Hematopoietic multipotent progenitor cell treated with erythropoietin and hydrocortisone succinate and interleukin-3 and kit ligand, for 15 days (in vitro differentiated cells): ENCODE measurements at regions not wholly inside any gene's neighbourhood (a gene's known extent, or its start where the extent isn't known, plus 50 kb on each side); places are given as distances from the start of the nearest gene placed in this dataset.

Experiments
- DNase-seq: peaks from one replicate; pipeline ENCODE4 v3.0.0-alpha.2; 2015; ENCODE audit warnings: low spot score

DNA sequence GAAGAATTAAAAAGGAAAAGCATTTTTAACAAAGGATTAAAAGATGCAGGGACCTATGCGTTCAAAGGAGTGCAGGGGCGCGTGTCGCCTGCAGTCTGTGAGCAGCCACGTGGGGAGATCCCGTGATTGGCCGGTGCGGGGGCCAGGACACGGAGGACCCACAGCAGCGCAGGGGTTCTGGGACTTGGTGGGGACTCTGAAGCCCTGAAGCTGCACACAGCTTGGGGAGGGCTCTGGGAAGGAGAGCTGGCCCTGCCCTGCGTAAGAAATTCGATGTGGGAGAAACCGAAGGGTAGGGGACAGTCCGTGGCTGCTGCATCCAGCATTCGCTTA lies 268.1 kb downstream of the KLF6 start:
- no peak for DNase-seq

DNA sequence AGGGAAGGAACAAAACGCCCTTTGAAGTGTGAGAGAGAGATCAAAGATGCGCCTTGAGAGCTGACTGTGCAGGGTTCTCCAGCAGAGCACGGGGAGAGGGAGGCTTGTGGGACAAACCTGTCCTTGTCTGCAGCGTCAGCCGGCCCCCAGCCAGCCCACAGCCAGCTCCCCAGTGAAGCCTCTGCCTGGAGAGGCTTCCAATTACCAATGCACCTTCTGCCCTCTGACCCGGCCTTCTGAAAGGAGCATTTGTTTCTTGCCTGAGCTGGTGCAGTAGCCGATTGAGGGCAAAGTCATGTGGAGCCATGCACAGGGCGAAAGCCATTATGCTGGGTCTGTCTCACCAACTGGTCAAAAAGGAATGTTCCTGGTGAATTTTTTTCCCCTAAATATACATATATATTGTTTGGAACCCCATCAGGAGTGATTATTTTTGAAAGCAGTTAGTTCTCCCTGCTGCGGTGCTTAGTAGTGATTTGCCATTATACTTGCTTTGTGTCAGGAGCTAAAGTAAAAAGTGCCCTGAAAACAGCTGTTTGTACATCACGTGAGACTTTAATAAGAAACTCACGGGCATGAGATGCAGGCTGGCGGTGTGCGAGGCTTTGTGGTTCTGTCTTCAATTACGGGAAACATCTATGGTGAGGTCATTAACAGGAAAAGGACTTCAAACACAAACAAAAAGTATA lies 268.6 kb downstream of the KLF6 start:
- no peak for DNase-seq

GRCh38 chr10:3514691-3515090 lies 270.3 kb downstream of the KLF6 start:
- no peak for DNase-seq

- no peak for DNase-seq
Observed at GRCh38 chr10:3512263-3512662, 272.7 kb downstream of the KLF6 start.

DNA sequence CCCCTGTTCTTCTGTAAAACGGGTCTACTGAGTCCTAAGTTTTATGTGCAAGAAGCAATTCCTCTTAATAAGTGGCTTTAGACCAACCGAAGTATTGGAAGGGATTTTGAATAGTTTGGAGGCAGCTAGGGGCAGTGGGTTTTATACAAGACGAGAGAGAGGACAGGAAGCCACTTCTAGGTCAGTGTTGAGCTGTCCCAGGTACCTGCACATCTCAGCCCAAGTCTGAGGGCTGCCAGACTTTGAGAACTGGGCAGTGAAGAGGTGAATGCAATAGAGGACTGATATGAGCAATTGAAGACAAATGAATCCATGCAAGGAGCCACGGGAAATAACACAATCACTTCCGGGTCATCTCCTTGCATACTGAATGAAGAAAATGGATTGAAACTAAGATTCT lies 273.5 kb downstream of the KLF6 start:
- DNase-seq: no peak

- no peak for DNase-seq
Observed at GRCh38 chr10:3510741-3511140, 274.3 kb downstream of the KLF6 start.

GRCh38 chr10:3509355-3509754 lies 275.7 kb downstream of the KLF6 start:
- DNase-seq: no peak

DNA sequence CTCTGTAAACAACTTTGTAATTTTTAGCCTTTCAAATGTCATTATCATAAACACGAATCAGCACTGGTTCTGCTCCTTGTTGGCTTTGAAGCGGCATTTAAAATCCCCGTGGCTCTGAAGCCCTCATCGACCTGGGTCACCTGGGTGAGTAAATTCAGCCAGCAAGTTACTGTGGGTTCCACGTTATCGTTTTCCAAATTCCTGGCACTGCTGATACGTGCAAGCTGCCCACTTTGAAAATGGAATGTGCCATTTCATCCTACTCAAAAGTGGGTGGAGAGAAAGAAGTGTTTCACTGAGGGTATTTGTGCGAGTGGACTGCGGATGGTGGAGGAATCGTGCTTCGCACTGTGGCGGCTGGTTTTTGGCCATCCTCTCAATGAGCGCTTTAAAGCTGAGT lies 281.7 kb downstream of the KLF6 start:
- DNase-seq: no peak

DNA sequence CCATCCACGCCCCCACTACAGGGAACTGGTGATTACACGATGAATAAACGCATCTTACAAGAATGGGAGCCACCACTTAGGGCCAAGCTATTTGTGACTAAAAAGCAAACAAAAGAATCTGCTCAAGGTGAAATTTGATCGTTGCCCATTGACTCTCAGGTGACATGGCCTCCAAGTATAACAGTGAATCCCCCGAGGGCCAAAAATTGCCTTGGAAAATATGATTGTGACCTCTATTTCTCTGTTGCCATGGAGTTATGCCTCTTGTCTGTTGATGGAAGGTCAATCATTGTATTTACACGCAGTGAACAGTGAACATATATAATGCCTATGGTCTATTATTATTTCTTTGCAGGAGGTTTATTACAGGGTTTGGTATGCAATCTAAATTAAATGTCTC lies 282.3 kb downstream of the KLF6 start:
- no peak for DNase-seq

DNA sequence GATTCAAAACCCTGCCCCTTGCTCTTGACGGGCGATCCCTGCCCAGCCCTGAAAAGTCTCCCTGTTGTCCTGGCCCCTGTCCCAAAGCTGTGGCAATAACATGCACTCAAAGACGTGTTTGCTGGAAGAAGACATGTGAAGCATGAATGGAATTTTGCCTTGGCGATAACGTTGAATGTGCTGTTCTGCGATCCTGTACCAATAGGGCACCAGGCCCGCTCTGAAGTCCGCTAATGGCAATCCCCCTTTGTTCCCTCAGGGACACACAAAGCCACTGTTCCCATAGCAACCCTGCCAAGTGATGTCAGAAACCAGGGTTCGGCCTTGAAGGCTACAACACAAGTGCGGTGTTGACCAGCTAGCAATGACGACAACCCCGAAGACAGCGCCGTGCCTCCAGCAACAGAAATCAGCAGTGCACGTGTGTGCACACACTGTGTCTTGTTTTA lies 284.6 kb downstream of the KLF6 start:
- no peak for DNase-seq

GRCh38 chr10:3499120-3499519 lies 285.9 kb downstream of the KLF6 start:
- no peak for DNase-seq

DNA sequence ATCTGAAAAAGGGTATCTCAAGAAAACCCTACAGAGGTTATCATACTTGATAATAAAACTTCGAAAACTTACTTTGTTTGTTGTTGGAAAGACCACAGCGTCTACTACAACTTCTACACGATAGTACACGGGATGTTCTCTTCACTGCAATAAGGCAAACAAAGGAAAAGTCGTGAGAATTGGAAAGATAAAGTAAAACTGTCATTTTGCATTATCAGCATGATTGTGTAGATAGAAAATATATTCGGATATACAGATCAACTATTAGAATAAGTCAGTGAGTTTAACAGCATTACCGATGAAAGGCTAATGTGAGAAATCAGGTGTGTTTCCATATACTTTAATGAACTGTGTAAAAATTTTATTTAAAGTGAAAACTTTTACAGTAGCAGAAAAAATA lies 287.4 kb downstream of the KLF6 start:
- no peak for DNase-seq

- no peak for DNase-seq
Observed at GRCh38 chr10:3496138-3496537, 288.9 kb downstream of the KLF6 start.

- DNase-seq: no peak
Observed at GRCh38 chr10:3495281-3495680, 289.7 kb downstream of the KLF6 start.

- no peak for DNase-seq
Observed at GRCh38 chr10:3494838-3495230, 290.2 kb downstream of the KLF6 start.

DNA sequence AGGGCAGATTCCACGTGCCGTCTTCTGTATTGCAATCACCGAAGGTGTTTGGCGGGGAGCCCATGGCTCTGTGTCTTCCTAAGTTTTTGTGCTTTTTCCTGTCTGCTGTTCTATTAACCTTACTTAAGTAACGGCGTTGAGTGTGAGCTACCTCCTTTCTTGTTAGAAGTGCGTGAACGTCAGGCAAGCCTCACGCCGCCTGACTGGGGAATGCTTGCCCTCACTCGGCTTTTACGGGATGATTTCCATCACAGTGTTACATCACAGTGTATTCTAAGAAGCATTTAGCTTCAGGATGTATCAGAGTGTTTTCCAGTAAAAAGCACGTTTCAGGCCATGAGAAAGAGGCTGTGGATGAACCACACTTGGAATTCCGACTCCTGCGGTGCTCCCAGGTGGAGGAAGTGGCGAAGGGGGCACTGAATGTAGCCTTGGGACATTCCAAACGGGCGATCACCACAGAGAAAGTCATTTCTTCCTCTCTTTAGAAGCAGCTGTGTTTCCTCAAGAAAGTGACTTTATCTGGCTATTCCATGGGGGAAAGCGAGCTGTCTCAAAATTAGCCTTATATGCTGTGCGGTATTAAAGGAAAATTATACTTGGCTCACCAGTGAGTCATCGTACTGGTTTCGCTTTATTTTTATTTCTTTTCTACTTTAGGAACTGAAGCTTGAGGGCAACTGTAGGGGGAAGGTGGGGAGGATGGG lies 290.7 kb downstream of the KLF6 start:
- no peak for DNase-seq

DNA sequence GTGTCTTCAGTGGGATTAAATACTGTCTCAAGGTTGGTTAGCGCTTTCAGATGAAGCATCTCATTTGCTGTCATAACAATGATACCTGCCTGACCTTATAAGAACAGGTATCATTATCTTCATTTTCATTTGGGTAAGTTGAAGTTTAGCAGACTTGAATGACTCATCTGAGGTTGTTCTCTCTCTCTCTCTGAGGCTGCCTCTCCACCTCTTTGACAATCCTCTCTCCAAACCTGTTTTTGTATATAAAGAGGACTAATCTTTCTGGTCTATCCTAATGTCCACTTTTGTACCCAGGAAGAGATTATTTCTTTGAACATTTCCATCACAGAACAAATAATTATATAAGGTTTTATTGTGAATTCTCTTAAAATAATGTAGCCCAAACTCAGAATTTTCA lies 291.4 kb downstream of the KLF6 start:
- DNase-seq: no peak

DNA sequence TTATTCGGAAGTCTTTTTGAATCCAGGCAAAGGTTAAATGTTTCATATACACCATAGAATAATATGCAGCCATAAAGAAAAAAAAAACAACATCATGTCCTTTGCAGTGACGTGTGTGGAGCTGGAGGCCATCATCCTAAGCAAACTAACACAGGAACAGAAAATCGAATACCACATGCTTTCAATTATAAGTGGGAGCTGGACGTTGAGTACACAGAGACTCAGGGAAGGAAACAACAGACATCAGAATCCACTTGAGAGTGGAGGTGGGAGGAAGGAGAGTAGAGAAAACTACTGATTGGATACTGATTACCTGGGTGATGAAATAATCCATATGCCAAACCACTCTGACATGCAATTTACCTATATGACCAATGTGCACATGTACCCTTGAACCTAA lies 293.4 kb downstream of the KLF6 start:
- DNase-seq: no peak

GRCh38 chr10:3487228-3487627 lies 297.8 kb downstream of the KLF6 start:
- DNase-seq: no peak

DNA sequence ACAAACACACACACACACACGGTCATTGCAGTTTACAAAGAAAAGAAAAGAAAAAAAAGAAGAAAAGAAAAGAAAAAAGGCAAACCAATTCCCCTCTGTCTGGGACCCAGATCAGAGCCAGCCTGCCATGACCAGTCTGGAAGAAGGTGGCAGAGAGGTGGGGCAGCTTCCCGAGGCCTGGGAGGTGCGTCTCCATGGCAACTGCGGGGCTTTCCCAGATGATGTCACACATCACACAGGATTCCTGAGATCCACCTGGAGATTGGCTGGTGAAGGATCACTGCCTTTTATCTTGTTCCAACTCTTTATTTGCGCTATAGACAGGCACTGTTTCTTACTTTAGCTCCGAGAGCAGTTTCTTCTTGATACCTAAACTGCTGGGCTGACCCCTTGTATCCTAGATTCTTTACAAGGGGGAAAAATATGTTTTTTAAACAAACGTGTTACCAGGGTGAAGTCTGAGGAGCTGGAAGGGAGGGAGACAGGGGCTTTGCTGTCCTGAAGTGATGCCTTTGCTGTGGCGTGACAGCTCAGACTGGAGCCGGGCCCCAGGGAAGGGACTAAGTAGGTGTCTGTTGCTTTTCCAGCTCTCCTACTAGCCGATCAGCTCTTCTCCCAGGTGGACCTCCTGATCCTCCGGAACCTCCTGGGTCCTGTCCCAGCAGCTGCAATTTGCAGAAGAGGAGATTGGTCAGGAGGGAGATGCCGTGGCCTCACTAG lies 298.5 kb downstream of the KLF6 start:
- DNase-seq: no peak

DNA sequence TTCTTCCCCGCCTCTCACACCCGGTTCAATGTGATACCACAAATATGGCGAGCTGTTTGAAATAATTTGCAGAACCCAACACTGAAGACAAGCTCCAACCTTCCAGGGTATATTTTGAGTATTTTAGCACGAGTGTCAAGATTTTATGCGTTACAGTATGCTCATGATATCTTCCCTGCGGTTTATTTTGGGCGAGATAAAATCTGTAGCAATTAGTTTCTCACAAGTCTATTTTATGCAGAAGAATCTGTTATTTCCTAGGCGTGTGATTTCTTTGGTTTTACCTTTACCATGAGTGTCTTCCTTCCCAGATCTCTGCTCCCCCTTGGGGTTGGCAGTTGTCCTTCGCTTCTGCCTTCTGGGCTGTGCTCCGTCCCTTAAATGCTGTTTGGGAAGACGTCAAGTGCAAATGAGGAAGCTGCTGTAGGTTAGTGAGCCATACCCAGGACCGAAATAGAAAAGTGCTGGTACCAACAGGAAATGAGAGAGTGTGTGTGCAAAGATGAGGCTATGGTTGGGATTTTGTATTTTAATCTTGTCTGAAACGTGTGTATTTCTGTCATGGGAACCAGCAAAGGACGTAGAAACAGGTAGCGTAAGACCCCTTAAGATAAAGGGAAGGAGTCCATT lies 299.8 kb downstream of the KLF6 start:
- DNase-seq: no peak

DNA sequence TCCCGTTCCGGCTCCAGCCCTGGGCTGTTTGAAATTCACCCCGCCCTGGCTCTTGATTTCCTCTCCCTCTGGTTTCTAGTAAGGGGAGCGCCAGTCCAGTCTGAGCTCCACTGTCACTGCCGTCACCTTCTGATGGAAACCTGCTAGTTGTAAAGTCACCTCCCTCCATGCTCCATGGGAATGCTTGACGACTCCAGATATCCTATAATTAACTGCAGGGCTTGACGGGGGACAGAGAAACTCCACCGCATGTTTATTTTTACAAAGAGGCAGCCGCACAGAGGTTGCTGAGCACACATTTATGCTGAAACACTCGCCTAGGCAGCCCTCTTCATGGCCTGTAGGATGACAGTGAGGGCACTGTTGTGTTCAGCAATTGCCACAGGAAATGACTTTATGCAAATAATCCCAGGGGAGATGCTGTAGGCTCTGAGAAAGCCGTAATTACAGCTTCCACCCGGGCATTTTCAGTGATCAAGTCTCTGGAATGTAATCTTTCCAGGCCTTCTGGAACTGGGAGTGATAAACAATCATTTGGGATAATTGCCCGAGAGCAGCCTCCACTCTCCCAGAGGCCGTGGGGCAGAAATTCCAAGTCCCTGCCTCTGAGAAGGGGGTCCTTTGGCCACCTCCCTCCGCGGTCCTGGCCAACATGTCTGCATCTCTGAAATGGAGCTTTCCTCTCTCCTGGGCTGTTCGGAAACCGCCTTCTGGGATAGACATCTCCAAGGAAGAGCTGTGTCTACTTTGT lies 300.5 kb downstream of the KLF6 start:
- DNase-seq: no peak
